ENCODE measurements at regions not wholly inside any gene's neighbourhood (a gene's known extent, or its start where the extent isn't known, plus 50 kb on each side); places are given as distances from the start of the nearest gene placed in this dataset.

DNA sequence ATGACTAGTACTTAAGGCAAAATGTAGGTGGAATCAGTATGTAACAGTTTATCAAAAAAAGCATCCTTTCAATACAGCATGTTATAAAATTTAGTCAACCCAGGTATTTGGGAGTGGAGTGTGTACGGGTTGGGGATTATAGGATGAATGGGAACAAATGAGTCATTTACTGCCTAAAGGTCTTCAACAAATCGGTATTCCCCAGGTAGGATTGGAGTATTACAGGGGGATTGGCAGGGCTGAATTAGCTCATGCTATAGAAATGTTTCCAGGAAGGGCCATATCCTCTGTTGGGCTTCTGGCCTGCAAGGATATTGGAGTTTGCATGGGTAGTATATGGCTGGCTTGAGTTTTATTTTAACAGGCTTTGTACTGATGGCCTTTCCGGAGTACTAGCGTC is 723.7 kb downstream of the SORCS1 start:
- Mint-ChIP-seq H3K36me3 (ENCODE audit: insufficient read depth, unreplicated experiment) (no peaks in the 10 kb centered on the region), H3K4me3 (ENCODE audit: unreplicated experiment) (no peak overlapping the region), H3K27ac (ENCODE audit: unreplicated experiment) (no peak overlapping the region), H3K9me3 (ENCODE audit: unreplicated experiment) (no peaks in the 10 kb centered on the region), H3K27me3 (ENCODE audit: insufficient read depth, unreplicated experiment) (no peaks in the 10 kb centered on the region), H3K4me1 (ENCODE audit: low read depth, unreplicated experiment) (no peaks in the 10 kb centered on the region)
- no peak for TF ChIP-seq CTCF (IDR thresholded peaks at IDR 0.05; ENCODE audit: insufficient read depth in 1 of 2, low read depth in 1 of 2, low read length in 1 of 2, severe bottlenecking in 1 of 2, unreplicated experiment in 1 of 2)
- BruUV-seq (replicated peaks) = no TSS peak
- Histone ChIP-seq H3K27me3 (replicated peaks; ENCODE audit: control insufficient read depth, insufficient read depth, low read length) (no peaks in the 10 kb centered on the region), H3K4me3 (ENCODE audit: low read depth, low read length) (no peak overlapping the region), H3K9me3 (no peaks in the 10 kb centered on the region), H3K36me3 (ENCODE audit: control insufficient read depth, insufficient read depth, low read length) (no peaks in the 10 kb centered on the region), H3K4me1 (no peaks in the 10 kb centered on the region)
- ChIA-PET POLR2A (no interaction called here), CTCF (no interaction called here)
- intact Hi-C loops (cut with micrococcal nuclease; ENCODE audit: unreplicated experiment) = no loop called here
- no peak for DNase-seq

DNA sequence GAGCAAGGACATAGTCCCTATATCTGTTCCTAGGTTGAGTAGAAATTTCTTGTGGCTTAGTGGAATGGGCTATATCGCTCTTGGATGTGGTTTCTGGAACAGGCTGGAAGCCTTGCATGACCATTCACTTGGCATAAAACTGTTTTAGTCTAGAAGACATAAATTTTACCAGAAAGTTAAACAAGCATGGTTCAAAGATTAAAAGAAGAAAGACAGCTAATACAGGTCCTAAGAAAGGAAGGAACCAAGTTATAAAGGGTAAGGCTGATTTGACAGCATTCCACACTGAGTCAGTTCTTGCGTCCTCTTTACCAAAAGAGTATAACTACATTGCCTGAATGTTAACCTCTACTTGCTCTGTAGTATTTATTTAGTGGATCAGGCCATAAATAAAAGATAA is 724.2 kb downstream of the SORCS1 start:
- no peaks in the 10 kb centered on the region for H3K4me1 ChIP-seq
- no peak for DNase-seq
- H3K4me3 ChIP-seq (ENCODE audit: low read depth, low read length) = no peak overlapping the region
- CTCF ChIA-PET = no interaction called here
- Mint-ChIP-seq H3K27me3 (ENCODE audit: insufficient read depth, unreplicated experiment) (no peaks in the 10 kb centered on the region), H3K9me3 (ENCODE audit: unreplicated experiment) (no peaks in the 10 kb centered on the region), H3K4me1 (ENCODE audit: low read depth, unreplicated experiment) (no peaks in the 10 kb centered on the region), H3K27ac (ENCODE audit: unreplicated experiment) (no peak overlapping the region), H3K4me3 (ENCODE audit: unreplicated experiment) (no peak overlapping the region), H3K36me3 (ENCODE audit: insufficient read depth, unreplicated experiment) (no peaks in the 10 kb centered on the region)
- no peaks in the 10 kb centered on the region for H3K27me3 ChIP-seq (replicated peaks; ENCODE audit: control insufficient read depth, insufficient read depth, low read length)
- H3K36me3 ChIP-seq (ENCODE audit: control insufficient read depth, insufficient read depth, low read length) = no peaks in the 10 kb centered on the region
- intact Hi-C loops (cut with micrococcal nuclease; ENCODE audit: unreplicated experiment) = no loop called here
- no peak for TF ChIP-seq CTCF (IDR thresholded peaks at IDR 0.05; ENCODE audit: insufficient read depth in 1 of 2, low read depth in 1 of 2, low read length in 1 of 2, severe bottlenecking in 1 of 2, unreplicated experiment in 1 of 2)
- no peaks in the 10 kb centered on the region for H3K9me3 ChIP-seq
- POLR2A ChIA-PET = no interaction called here
- no TSS peak for BruUV-seq (replicated peaks)

GRCh38 chr10:106439366-106439765 is 725.1 kb downstream of the SORCS1 start:
- no TSS peak for BruUV-seq (replicated peaks)
- Mint-ChIP-seq H3K9me3 (ENCODE audit: unreplicated experiment) (no peaks in the 10 kb centered on the region), H3K4me1 (ENCODE audit: low read depth, unreplicated experiment) (no peaks in the 10 kb centered on the region), H3K27ac (ENCODE audit: unreplicated experiment) (no peak overlapping the region), H3K27me3 (ENCODE audit: insufficient read depth, unreplicated experiment) (no peaks in the 10 kb centered on the region), H3K36me3 (ENCODE audit: insufficient read depth, unreplicated experiment) (no peaks in the 10 kb centered on the region), H3K4me3 (ENCODE audit: unreplicated experiment) (no peak overlapping the region)
- Histone ChIP-seq H3K4me3 (ENCODE audit: low read depth, low read length) (no peak overlapping the region), H3K27me3 (replicated peaks; ENCODE audit: control insufficient read depth, insufficient read depth, low read length) (no peaks in the 10 kb centered on the region), H3K36me3 (ENCODE audit: control insufficient read depth, insufficient read depth, low read length) (no peaks in the 10 kb centered on the region), H3K4me1 (no peaks in the 10 kb centered on the region), H3K9me3 (no peaks in the 10 kb centered on the region)
- no peak for DNase-seq
- intact Hi-C loops (cut with micrococcal nuclease; ENCODE audit: unreplicated experiment) = no loop called here
- ChIA-PET CTCF (no interaction called here), POLR2A (no interaction called here)
- no peak for TF ChIP-seq CTCF (IDR thresholded peaks at IDR 0.05; ENCODE audit: insufficient read depth in 1 of 2, low read depth in 1 of 2, low read length in 1 of 2, severe bottlenecking in 1 of 2, unreplicated experiment in 1 of 2)

Measured in Caco-2 (cell line).